ENCODE measurements at regions not wholly inside any gene's neighbourhood (a gene's known extent, or its start where the extent isn't known, plus 50 kb on each side); places are given as distances from the start of the nearest gene placed in this dataset.

DNA sequence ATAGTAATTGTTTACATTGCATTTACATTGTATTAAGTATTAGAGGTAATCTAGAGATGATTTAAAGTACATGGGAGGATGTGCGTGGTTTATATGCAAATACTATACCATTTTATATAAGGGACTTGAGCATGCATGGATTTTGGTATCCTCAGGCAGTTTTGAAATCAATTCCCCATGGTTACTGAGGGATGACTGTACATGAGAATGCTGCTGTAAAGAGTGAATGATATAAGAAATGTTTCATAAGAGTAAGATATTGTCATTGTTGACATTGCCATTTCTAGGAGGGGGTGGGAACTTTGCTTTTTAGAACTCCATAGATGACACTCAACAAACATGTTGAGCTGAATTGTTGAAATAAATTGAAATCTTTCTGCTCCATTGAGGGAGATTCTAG lies 185.0 kb downstream of the SEMA6A start:
- DNase-seq = no peak
- Histone ChIP-seq H3K9me3 (no peaks in the 10 kb centered on the region; the same call in 1 of the 2 replicates), H3K27me3 (replicated peaks; ENCODE audit: control insufficient read depth, insufficient read depth, low read length) (no peaks in the 10 kb centered on the region), H3K36me3 (ENCODE audit: control insufficient read depth, insufficient read depth, low read length) (no peaks in the 10 kb centered on the region), H3K4me1 (no peaks in the 10 kb centered on the region), H3K4me3 (ENCODE audit: low read depth, low read length) (no peak overlapping the region)
- CTCF ChIA-PET = no interaction called here
- Mint-ChIP-seq H3K27me3 (ENCODE audit: insufficient read depth, unreplicated experiment) (no peaks in the 10 kb centered on the region), H3K27ac (ENCODE audit: unreplicated experiment) (no peak overlapping the region), H3K4me1 (ENCODE audit: low read depth, unreplicated experiment) (no peaks in the 10 kb centered on the region), H3K4me3 (ENCODE audit: unreplicated experiment) (no peak overlapping the region), H3K9me3 (ENCODE audit: unreplicated experiment) (no peaks in the 10 kb centered on the region), H3K36me3 (ENCODE audit: insufficient read depth, unreplicated experiment) (no peaks in the 10 kb centered on the region)
- TF ChIP-seq, protein P1, sequence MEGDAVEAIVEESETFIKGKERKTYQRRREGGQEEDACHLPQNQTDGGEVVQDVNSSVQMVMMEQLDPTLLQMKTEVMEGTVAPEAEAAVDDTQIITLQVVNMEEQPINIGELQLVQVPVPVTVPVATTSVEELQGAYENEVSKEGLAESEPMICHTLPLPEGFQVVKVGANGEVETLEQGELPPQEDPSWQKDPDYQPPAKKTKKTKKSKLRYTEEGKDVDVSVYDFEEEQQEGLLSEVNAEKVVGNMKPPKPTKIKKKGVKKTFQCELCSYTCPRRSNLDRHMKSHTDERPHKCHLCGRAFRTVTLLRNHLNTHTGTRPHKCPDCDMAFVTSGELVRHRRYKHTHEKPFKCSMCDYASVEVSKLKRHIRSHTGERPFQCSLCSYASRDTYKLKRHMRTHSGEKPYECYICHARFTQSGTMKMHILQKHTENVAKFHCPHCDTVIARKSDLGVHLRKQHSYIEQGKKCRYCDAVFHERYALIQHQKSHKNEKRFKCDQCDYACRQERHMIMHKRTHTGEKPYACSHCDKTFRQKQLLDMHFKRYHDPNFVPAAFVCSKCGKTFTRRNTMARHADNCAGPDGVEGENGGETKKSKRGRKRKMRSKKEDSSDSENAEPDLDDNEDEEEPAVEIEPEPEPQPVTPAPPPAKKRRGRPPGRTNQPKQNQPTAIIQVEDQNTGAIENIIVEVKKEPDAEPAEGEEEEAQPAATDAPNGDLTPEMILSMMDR (IDR thresholded peaks at IDR 0.05; ENCODE audit: insufficient read depth in 1 of 2, low read depth in 1 of 2, low read length in 1 of 2, severe bottlenecking in 1 of 2, unreplicated experiment in 1 of 2) = no peak
- intact Hi-C loops (cut with micrococcal nuclease; ENCODE audit: unreplicated experiment) = no loop called here
- no TSS peak for BruUV-seq (replicated peaks)
- POLR2A ChIA-PET = no interaction called here

DNA sequence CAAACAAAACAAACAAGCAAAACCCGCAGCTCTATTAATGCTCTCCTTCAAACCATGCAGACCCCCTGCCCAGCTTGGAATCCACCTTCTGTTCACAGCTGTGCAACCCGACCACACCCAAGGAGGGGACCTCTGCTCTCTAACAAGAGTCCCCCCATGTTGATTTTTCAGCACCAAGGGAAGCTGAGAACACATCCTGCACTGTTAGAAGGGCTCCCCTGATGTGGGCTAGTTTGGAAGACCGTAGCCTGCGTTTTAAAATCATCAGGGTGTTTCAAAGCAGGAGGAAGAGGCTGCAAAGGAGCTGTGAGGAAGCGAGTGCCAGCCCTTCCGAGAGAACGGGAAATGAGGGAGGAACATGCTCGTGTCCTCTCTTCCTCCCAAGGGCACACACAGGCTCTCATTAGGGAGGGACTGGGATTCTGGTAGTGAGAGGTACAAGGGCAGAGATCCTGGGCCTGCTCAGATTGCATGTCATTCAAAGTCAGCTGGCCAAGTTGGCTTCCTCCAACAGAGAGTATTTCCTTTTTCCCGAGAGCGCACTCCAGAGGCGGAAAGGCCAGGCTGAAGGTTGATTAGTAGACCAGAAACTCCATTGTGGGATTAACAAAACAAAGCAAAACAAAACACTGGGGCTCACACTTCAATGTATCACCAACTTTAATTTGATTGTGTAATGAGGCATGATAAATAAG lies 185.9 kb downstream of the SEMA6A start:
- Histone ChIP-seq H3K4me3 (ENCODE audit: low read depth, low read length) (no peak overlapping the region), H3K36me3 (ENCODE audit: control insufficient read depth, insufficient read depth, low read length) (no peaks in the 10 kb centered on the region), H3K9me3 (no peaks in the 10 kb centered on the region; the same call in 1 of the 2 replicates), H3K4me1 (no peaks in the 10 kb centered on the region), H3K27me3 (replicated peaks; ENCODE audit: control insufficient read depth, insufficient read depth, low read length) (no peaks in the 10 kb centered on the region)
- H3K36me3 Mint-ChIP-seq (ENCODE audit: insufficient read depth, unreplicated experiment) = no peaks in the 10 kb centered on the region
- intact Hi-C loops (cut with micrococcal nuclease; ENCODE audit: unreplicated experiment) = no loop called here
- no peaks in the 10 kb centered on the region for H3K4me1 Mint-ChIP-seq (ENCODE audit: low read depth, unreplicated experiment)
- CTCF ChIA-PET = no interaction called here
- BruUV-seq (replicated peaks) = no TSS peak
- H3K27me3 Mint-ChIP-seq (ENCODE audit: insufficient read depth, unreplicated experiment) = no peaks in the 10 kb centered on the region
- TF ChIP-seq, protein P1 (IDR thresholded peaks at IDR 0.05; ENCODE audit: insufficient read depth in 1 of 2, low read depth in 1 of 2, low read length in 1 of 2, severe bottlenecking in 1 of 2, unreplicated experiment in 1 of 2) = no peak
- POLR2A ChIA-PET = no interaction called here
- no peak for DNase-seq
- no peaks in the 10 kb centered on the region for H3K9me3 Mint-ChIP-seq (ENCODE audit: unreplicated experiment)
- no peak overlapping the region for H3K4me3 Mint-ChIP-seq (ENCODE audit: unreplicated experiment)
- no peak overlapping the region for H3K27ac Mint-ChIP-seq (ENCODE audit: unreplicated experiment)

DNA sequence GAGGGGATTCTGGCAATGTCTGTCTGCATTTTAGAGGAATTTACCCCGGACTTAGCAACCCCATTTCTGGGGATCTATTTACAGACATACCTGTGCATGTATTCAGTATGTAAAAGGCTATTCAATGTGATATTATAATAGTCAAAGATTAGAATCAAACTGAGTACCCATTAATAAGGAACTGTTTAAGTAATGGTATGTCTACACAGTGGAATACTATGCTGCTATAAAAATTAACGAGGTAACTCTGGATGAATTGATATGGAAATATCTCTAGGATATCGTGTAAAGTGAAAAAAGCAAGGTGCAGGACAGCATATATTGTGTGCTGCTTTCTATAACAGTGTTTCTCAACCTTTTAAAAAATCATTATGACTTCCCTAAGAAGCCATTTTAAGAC lies 186.9 kb downstream of the SEMA6A start:
- H3K27me3 ChIP-seq (replicated peaks; ENCODE audit: control insufficient read depth, insufficient read depth, low read length) = no peaks in the 10 kb centered on the region
- intact Hi-C loops (cut with micrococcal nuclease; ENCODE audit: unreplicated experiment) = no loop called here
- BruUV-seq (replicated peaks) = no TSS peak
- no peaks in the 10 kb centered on the region for H3K36me3 ChIP-seq (ENCODE audit: control insufficient read depth, insufficient read depth, low read length)
- Mint-ChIP-seq H3K27ac (ENCODE audit: unreplicated experiment) (no peak overlapping the region), H3K9me3 (ENCODE audit: unreplicated experiment) (no peaks in the 10 kb centered on the region), H3K4me3 (ENCODE audit: unreplicated experiment) (no peak overlapping the region), H3K27me3 (ENCODE audit: insufficient read depth, unreplicated experiment) (no peaks in the 10 kb centered on the region), H3K4me1 (ENCODE audit: low read depth, unreplicated experiment) (no peaks in the 10 kb centered on the region), H3K36me3 (ENCODE audit: insufficient read depth, unreplicated experiment) (no peaks in the 10 kb centered on the region)
- no peak for DNase-seq
- no peaks in the 10 kb centered on the region; the same call in 1 of the 2 replicates for H3K9me3 ChIP-seq
- TF ChIP-seq, protein P1 (IDR thresholded peaks at IDR 0.05; ENCODE audit: insufficient read depth in 1 of 2, low read depth in 1 of 2, low read length in 1 of 2, severe bottlenecking in 1 of 2, unreplicated experiment in 1 of 2) = no peak
- CTCF ChIA-PET = no interaction called here
- POLR2A ChIA-PET = no interaction called here
- no peak overlapping the region for H3K4me3 ChIP-seq (ENCODE audit: low read depth, low read length)
- no peaks in the 10 kb centered on the region for H3K4me1 ChIP-seq
